Activated CD8-positive, alpha-beta memory T cell treated with anti-CD3 and anti-CD28 coated beads for 4 hours (primary cell): ENCODE measurements at regions not wholly inside any gene's neighbourhood (a gene's known extent, or its start where the extent isn't known, plus 50 kb on each side); places are given as distances from the start of the nearest gene placed in this dataset.
"Not testable (repeated sequence)": the region's sequence is repeated elsewhere in the genome, so short reads cannot be mapped to it uniquely, and the experiment has no call there.

Source experiments
- DNase-seq, 2 donors: peaks; one replicate each; pipeline ENCODE4 v3.0.0-alpha.2; 2020; ENCODE audit warnings: low read depth in 2 of 2

- DNase-seq, result no peak
Measured at GRCh38 chr6:102766963-102767362, 1373.5 kb downstream of the GRIK2 start.

GRCh38 chr6:102764317-102764716 is 1370.8 kb downstream of the GRIK2 start:
- DNase-seq, result no peak

GRCh38 chr6:102763891-102764290 is 1370.4 kb downstream of the GRIK2 start:
- no peak for DNase-seq

- DNase-seq, result no peak
Measured at GRCh38 chr6:102761872-102762271, 1368.4 kb downstream of the GRIK2 start.

- DNase-seq, result no peak
Measured at GRCh38 chr6:102759415-102759814, 1365.9 kb downstream of the GRIK2 start.

GRCh38 chr6:102758536-102758935 is 1365.0 kb downstream of the GRIK2 start:
- DNase-seq, result not testable (repeated sequence)

- no peak for DNase-seq
Measured at GRCh38 chr6:102749210-102749971, 1355.9 kb downstream of the GRIK2 start.

GRCh38 chr6:102746941-102747340 is 1353.4 kb downstream of the GRIK2 start:
- no peak for DNase-seq

- DNase-seq, result no peak
Measured at GRCh38 chr6:102742754-102743356, 1349.3 kb downstream of the GRIK2 start.

GRCh38 chr6:102742028-102742427 is 1348.5 kb downstream of the GRIK2 start:
- DNase-seq, result no peak

GRCh38 chr6:102736941-102737368 is 1343.4 kb downstream of the GRIK2 start:
- DNase-seq, result no peak

- DNase-seq, result no peak
Measured at GRCh38 chr6:102732898-102733297, 1339.4 kb downstream of the GRIK2 start.

GRCh38 chr6:102722086-102722485 is 1328.6 kb downstream of the GRIK2 start:
- not testable (repeated sequence) for DNase-seq

GRCh38 chr6:102717737-102718456 is 1324.4 kb downstream of the GRIK2 start:
- no peak for DNase-seq

GRCh38 chr6:102717252-102717651 is 1323.7 kb downstream of the GRIK2 start:
- no peak for DNase-seq

- DNase-seq, result no peak
Measured at GRCh38 chr6:102701019-102701418, 1307.5 kb downstream of the GRIK2 start.

GRCh38 chr6:102686461-102686860 is 1293.0 kb downstream of the GRIK2 start:
- DNase-seq, result no peak

GRCh38 chr6:102680413-102680812 is 1286.9 kb downstream of the GRIK2 start:
- DNase-seq, result no peak

GRCh38 chr6:102679865-102680264 is 1286.4 kb downstream of the GRIK2 start:
- no peak for DNase-seq

- DNase-seq, result no peak
Measured at GRCh38 chr6:102677225-102677624, 1283.7 kb downstream of the GRIK2 start.

- DNase-seq, result no peak
Measured at GRCh38 chr6:102670735-102671134, 1277.2 kb downstream of the GRIK2 start.

GRCh38 chr6:102662851-102663250 is 1269.3 kb downstream of the GRIK2 start:
- DNase-seq, result no peak

GRCh38 chr6:102660303-102660702 is 1266.8 kb downstream of the GRIK2 start:
- no peak for DNase-seq
